Kidney epithelial cell (primary cell): ENCODE measurements at regions not wholly inside any gene's neighbourhood (a gene's known extent, or its start where the extent isn't known, plus 50 kb on each side); places are given as distances from the start of the nearest gene placed in this dataset.

ENCODE experiments used
- DNase-seq: peaks from one replicate; pipeline ENCODE4 v3.0.0-alpha.2; 2010; ENCODE audit warnings: low read depth
- H3K27me3 ChIP-seq: 2 replicates; pipeline ENCODE4 v1.6.0; 2011; ENCODE audit warnings: low read length; ENCODE audit not compliant: control insufficient read depth, insufficient read depth
- H3K36me3 ChIP-seq: 2 replicates; pipeline ENCODE4 v1.5.1; 2011; ENCODE audit warnings: low read length; ENCODE audit not compliant: control insufficient read depth, insufficient read depth
- H3K4me3 ChIP-seq: 2 replicates; pipeline ENCODE4 v1.5.1; 2011; ENCODE audit warnings: low read depth, mild to moderate bottlenecking, control low read depth, low read length
- CTCF ChIP-seq: IDR thresholded peaks from 2 replicates; pipeline ENCODE4 v1.5.1; 2011; ENCODE audit warnings: mild to moderate bottlenecking, moderate library complexity, low read length, control low read depth, inconsistent platforms; ENCODE audit not compliant: insufficient read depth, poor library complexity, severe bottlenecking

- H3K4me3 ChIP-seq, result no peak overlapping the region
- no peaks in the 10 kb centered on the region for H3K36me3 ChIP-seq
- DNase-seq, result no peak
- H3K27me3 ChIP-seq, result no peaks in the 10 kb centered on the region
- TF ChIP-seq CTCF, result no peak
These were observed 155.5 kb upstream of the SETMAR start for GRCh38 chr3:4147556-4148118.

GRCh38 chr3:4149296-4149695 is 153.9 kb upstream of the SETMAR start:
- Histone ChIP-seq H3K4me3 (no peak overlapping the region), H3K36me3 (no peaks in the 10 kb centered on the region), H3K27me3 (no peaks in the 10 kb centered on the region)
- no peak for TF ChIP-seq CTCF
- DNase-seq, result no peak

GRCh38 chr3:4150816-4151215 is 152.4 kb upstream of the SETMAR start:
- H3K27me3 ChIP-seq, result no peaks in the 10 kb centered on the region
- TF ChIP-seq CTCF, result no peak
- H3K36me3 ChIP-seq, result no peaks in the 10 kb centered on the region
- DNase-seq, result no peak
- H3K4me3 ChIP-seq, result no peak overlapping the region

GRCh38 chr3:4151859-4152258 is 151.3 kb upstream of the SETMAR start:
- DNase-seq, result no peak
- Histone ChIP-seq H3K27me3 (no peaks in the 10 kb centered on the region), H3K4me3 (no peak overlapping the region), H3K36me3 (no peaks in the 10 kb centered on the region)
- TF ChIP-seq CTCF, result no peak

GRCh38 chr3:4153771-4154170 is 149.4 kb upstream of the SETMAR start:
- H3K27me3 ChIP-seq, result no peaks in the 10 kb centered on the region
- no peak for DNase-seq

More at GRCh38 chr3:4153771-4154170, 149.4 kb upstream of the SETMAR start:
- TF ChIP-seq CTCF, result no peak
- Histone ChIP-seq H3K4me3 (no peak overlapping the region), H3K36me3 (no peaks in the 10 kb centered on the region)
